Liver (tissue), 3 donors: ENCODE measurements at regions not wholly inside any gene's neighbourhood (a gene's known extent, or its start where the extent isn't known, plus 50 kb on each side); places are given as distances from the start of the nearest gene placed in this dataset.

ENCODE experiments used
- ATF3 ChIP-seq: IDR thresholded peaks from 2 replicates; pipeline ENCODE4 v1.6.1; 2016; ENCODE audit warnings: antibody characterized with exemption
- CTCF ChIP-seq: fragments of 150-350 bp; IDR thresholded peaks from 2 replicates; pipeline ENCODE4 v1.5.1; 2017; ENCODE audit warnings: improper control_type of control experiment, low read depth, low read length; ENCODE audit not compliant: missing input control
- FOXA1 ChIP-seq: IDR thresholded peaks from 2 replicates; pipeline ENCODE4 v1.6.1; 2016; ENCODE audit warnings: antibody characterized with exemption
- GABPA ChIP-seq, 2 donors: IDR thresholded peaks in 1 of 2; conservative IDR thresholded peaks in 1 of 2; 2 replicates each; pipeline ENCODE4 v1.6.1; 2016; ENCODE audit warnings: antibody characterized with exemption in 2 of 2, mild to moderate bottlenecking in 1 of 2, moderate library complexity in 1 of 2
- JUND ChIP-seq, 2 donors: IDR thresholded peaks; 2 replicates each; pipeline ENCODE4 v1.6.1; 2016; ENCODE audit warnings: antibody characterized with exemption in 2 of 2
- MAX ChIP-seq: IDR thresholded peaks from 2 replicates; pipeline ENCODE4 v1.6.1; 2016; ENCODE audit warnings: antibody characterized with exemption
- NR2F2 ChIP-seq: IDR thresholded peaks from 2 replicates; pipeline ENCODE4 v1.6.1; 2016; ENCODE audit warnings: antibody characterized with exemption
- RAD21 ChIP-seq, 2 donors: IDR thresholded peaks; 2 replicates each; pipeline ENCODE4 v1.6.1; 2016; ENCODE audit warnings: antibody characterized with exemption in 2 of 2, mild to moderate bottlenecking in 2 of 2
- REST ChIP-seq: IDR thresholded peaks from 2 replicates; pipeline ENCODE4 v1.6.1; 2016; ENCODE audit warnings: antibody characterized with exemption, mild to moderate bottlenecking
- RXRA ChIP-seq, 2 donors: IDR thresholded peaks; 2 replicates each; pipeline ENCODE4 v1.6.1; 2017 to 2018; ENCODE audit warnings: antibody characterized with exemption in 2 of 2, mild to moderate bottlenecking in 1 of 2
- TAF1 ChIP-seq: conservative IDR thresholded peaks from 2 replicates; pipeline ENCODE4 v1.6.1; 2016; ENCODE audit warnings: antibody characterized with exemption, mild to moderate bottlenecking
- YY1 ChIP-seq: IDR thresholded peaks from 2 replicates; pipeline ENCODE4 v1.6.1; 2016; ENCODE audit warnings: antibody characterized with exemption, mild to moderate bottlenecking
- ZBTB33 ChIP-seq: IDR thresholded peaks from 2 replicates; pipeline ENCODE4 v1.6.1; 2016; ENCODE audit warnings: antibody characterized with exemption
- donor health status: healthy.
- donor health status: healthy.

- TF ChIP-seq CTCF (no peak), TAF1 (no peak), YY1 (no peak), ATF3 (no peak), REST (no peak), RXRA (IDR thresholded peaks at IDR 0.05) (no peak), RAD21 (IDR thresholded peaks at IDR 0.05) (no peak), ZBTB33 (no peak), MAX (no peak), GABPA (IDR thresholded peaks at IDR 0.05 in 1 of 2, conservative IDR thresholded peaks at IDR 0.05 in 1 of 2) (no peak), FOXA1 (no peak), JUND (IDR thresholded peaks at IDR 0.05) (no peak), NR2F2 (no peak)
Measured at GRCh38 chrX:109878236-109878635, 124.7 kb upstream of the TMEM164 start.
